ENCODE measurements at regions not wholly inside any gene's neighbourhood (a gene's known extent, or its start where the extent isn't known, plus 50 kb on each side); places are given as distances from the start of the nearest gene placed in this dataset.

GRCh38 chr7:42359946-42360345, 122.9 kb upstream of the GLI3 start:
- TF ChIP-seq SAFB (IDR thresholded peaks at IDR 0.05; ENCODE audit: borderline replicate concordance, low read depth, low read length) (no peak), ZNF57 (CRISPR knock-in tag; IDR thresholded peaks at IDR 0.05) (no peak), ZNF76 (CRISPR knock-in tag; IDR thresholded peaks at IDR 0.05; ENCODE audit: borderline replicate concordance) (no peak), SOX6 (IDR thresholded peaks at IDR 0.05) (no peak), HNRNPUL1 (IDR thresholded peaks at IDR 0.05; ENCODE audit: low read length) (no peak), NFRKB (IDR thresholded peaks at IDR 0.05; ENCODE audit: low read depth) (no peak), POLR2G (IDR thresholded peaks at IDR 0.05; ENCODE audit: low read depth, low read length) (no peak), CBX3 (IDR thresholded peaks at IDR 0.05; ENCODE audit: borderline replicate concordance in 1 of 2, low read length in 2 of 2) (no peak), NBN (IDR thresholded peaks at IDR 0.05; ENCODE audit: low read depth) (no peak), ZNF707 (CRISPR knock-in tag; conservative IDR thresholded peaks at IDR 0.05) (no peak), ARID1B (IDR thresholded peaks at IDR 0.05) (no peak), SP1 (CRISPR knock-in tag; IDR thresholded peaks at IDR 0.05) (no peak), TSC22D4 (tag; IDR thresholded peaks at IDR 0.05) (no peak), GABPB2 (CRISPR knock-in tag; conservative IDR thresholded peaks at IDR 0.05) (no peak)
- TF ChIP-seq, protein P1, sequence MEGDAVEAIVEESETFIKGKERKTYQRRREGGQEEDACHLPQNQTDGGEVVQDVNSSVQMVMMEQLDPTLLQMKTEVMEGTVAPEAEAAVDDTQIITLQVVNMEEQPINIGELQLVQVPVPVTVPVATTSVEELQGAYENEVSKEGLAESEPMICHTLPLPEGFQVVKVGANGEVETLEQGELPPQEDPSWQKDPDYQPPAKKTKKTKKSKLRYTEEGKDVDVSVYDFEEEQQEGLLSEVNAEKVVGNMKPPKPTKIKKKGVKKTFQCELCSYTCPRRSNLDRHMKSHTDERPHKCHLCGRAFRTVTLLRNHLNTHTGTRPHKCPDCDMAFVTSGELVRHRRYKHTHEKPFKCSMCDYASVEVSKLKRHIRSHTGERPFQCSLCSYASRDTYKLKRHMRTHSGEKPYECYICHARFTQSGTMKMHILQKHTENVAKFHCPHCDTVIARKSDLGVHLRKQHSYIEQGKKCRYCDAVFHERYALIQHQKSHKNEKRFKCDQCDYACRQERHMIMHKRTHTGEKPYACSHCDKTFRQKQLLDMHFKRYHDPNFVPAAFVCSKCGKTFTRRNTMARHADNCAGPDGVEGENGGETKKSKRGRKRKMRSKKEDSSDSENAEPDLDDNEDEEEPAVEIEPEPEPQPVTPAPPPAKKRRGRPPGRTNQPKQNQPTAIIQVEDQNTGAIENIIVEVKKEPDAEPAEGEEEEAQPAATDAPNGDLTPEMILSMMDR (IDR thresholded peaks at IDR 0.05 in 2 of 3, conservative IDR thresholded peaks at IDR 0.05 in 1 of 3; ENCODE audit: insufficient read depth in 2 of 3, low read depth in 1 of 3, low read length in 3 of 3), result no peak
- TF ChIP-seq, protein P2, sequence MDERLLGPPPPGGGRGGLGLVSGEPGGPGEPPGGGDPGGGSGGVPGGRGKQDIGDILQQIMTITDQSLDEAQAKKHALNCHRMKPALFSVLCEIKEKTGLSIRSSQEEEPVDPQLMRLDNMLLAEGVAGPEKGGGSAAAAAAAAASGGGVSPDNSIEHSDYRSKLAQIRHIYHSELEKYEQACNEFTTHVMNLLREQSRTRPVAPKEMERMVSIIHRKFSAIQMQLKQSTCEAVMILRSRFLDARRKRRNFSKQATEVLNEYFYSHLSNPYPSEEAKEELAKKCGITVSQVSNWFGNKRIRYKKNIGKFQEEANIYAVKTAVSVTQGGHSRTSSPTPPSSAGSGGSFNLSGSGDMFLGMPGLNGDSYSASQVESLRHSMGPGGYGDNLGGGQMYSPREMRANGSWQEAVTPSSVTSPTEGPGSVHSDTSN (CRISPR knock-in tag; IDR thresholded peaks at IDR 0.05; ENCODE audit: low read depth), result no peak
- TF ChIP-seq, protein P2 (tag; conservative IDR thresholded peaks at IDR 0.05; ENCODE audit: low read depth), result no peak
- TF ChIP-seq, protein P3, sequence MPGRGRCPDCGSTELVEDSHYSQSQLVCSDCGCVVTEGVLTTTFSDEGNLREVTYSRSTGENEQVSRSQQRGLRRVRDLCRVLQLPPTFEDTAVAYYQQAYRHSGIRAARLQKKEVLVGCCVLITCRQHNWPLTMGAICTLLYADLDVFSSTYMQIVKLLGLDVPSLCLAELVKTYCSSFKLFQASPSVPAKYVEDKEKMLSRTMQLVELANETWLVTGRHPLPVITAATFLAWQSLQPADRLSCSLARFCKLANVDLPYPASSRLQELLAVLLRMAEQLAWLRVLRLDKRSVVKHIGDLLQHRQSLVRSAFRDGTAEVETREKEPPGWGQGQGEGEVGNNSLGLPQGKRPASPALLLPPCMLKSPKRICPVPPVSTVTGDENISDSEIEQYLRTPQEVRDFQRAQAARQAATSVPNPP (IDR thresholded peaks at IDR 0.05; ENCODE audit: borderline replicate concordance, insufficient read depth, insufficient read length), result no peak
- H2AFZ ChIP-seq (ENCODE audit: low read depth, low read length), result no peak overlapping the region
- no peak overlapping the region for H3K4me2 ChIP-seq (ENCODE audit: insufficient read depth, low read length)
- H3K79me2 ChIP-seq (ENCODE audit: control insufficient read depth, insufficient read depth, low read length), result no peaks in the 10 kb centered on the region
- no peaks in the 10 kb centered on the region for H3K4me1 ChIP-seq (replicated peaks in 1 of 2; ENCODE audit: control insufficient read depth in 2 of 2, insufficient read depth in 2 of 2, low read length in 2 of 2)
- no peaks in the 10 kb centered on the region for H3K9me1 ChIP-seq (ENCODE audit: control insufficient read depth, insufficient read depth, low read length)
- H3K4me3 ChIP-seq, result no peak overlapping the region
- ChIA-PET POLR2A (interaction anchor here (0.6 kb wide), 1 partner anchor 15 kb away, joined by 3 read pairs; no protein-coding TSS in a partner anchor), CTCF (ENCODE audit: low intra/inter-chr PET ratio) (no interaction called here)
- H3K36me3 ChIP-seq (ENCODE audit: control insufficient read depth, insufficient read depth, low read length), result no peaks in the 10 kb centered on the region
- in situ Hi-C loops (cut with MboI), result no loop called here
- no peak for ATAC-seq
- H3K9ac ChIP-seq (ENCODE audit: insufficient read depth in 1 of 2, low read depth in 2 of 2, low read length in 2 of 2), result no peak overlapping the region
- 0% methylated on average over 1 of the region's 1 CpG for WGBS (ENCODE audit: insufficient coverage, low coverage, missing lambda C conversion rate)
- no peaks in the 10 kb centered on the region for H4K20me1 ChIP-seq (replicated peaks; ENCODE audit: control insufficient read depth, insufficient read depth, low read length)
- DNase-seq (ENCODE audit: extremely low read depth in 1 of 4, low spot score in 3 of 4), result no peak
- no peaks in the 10 kb centered on the region for H3K27me3 ChIP-seq (ENCODE audit: control insufficient read depth in 2 of 2, insufficient read depth in 2 of 2, low read length in 2 of 2)
- intact Hi-C loops (cut with micrococcal nuclease), result no loop called here
- no peaks in the 10 kb centered on the region for H3K9me3 ChIP-seq (replicated peaks; ENCODE audit: control insufficient read depth, insufficient read depth, low read depth, low read length)
- no TSS peak for BruUV-seq (replicated peaks)
- no peak for FAIRE-seq
- no peak overlapping the region for H3K27ac ChIP-seq (ENCODE audit: extremely low read depth, low read depth, low read length)

Data from K562 (cell line).